ENCODE measurements at regions not wholly inside any gene's neighbourhood (a gene's known extent, or its start where the extent isn't known, plus 50 kb on each side); places are given as distances from the start of the nearest gene placed in this dataset.
A peak's percentile ranks its signal among the peaks of the same experiment; 100 is the strongest.

DNA sequence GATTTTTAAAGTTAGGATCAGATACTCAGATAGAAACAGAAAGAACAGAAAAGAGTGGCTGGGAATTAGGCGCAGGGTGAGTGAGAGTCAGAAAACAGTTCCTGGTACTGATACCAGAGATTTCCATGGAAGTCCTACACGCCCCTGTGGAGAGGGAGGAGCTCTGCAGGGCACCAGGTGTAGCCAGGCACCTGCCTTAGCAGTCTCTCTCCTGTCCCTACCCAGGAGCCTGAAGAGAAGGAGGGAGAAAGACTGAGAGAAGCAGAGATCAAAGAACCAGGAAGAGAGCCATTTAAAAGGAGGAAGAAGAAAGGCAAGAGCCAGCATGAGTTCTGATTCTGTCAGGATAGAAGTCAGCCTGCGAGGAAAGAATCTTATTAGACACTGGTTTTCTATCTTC is 65.0 kb downstream of the CBLN1 start:
- no peaks in the 10 kb centered on the region for H3K36me3 ChIP-seq (replicated peaks)
- in situ Hi-C loops (cut with MboI; ENCODE audit: low sequenced_read_pairs) = no loop called here
- H3K4me3 ChIP-seq = no peak overlapping the region
- no peaks in the 10 kb centered on the region for H3K27me3 ChIP-seq (ENCODE audit: low read depth)
- H3K4me1 ChIP-seq = no peaks in the 10 kb centered on the region
- no peaks in the 10 kb centered on the region for H3K9me3 ChIP-seq
- DNase-seq (ENCODE audit: low spot score in 2 of 2) = no peak

DNA sequence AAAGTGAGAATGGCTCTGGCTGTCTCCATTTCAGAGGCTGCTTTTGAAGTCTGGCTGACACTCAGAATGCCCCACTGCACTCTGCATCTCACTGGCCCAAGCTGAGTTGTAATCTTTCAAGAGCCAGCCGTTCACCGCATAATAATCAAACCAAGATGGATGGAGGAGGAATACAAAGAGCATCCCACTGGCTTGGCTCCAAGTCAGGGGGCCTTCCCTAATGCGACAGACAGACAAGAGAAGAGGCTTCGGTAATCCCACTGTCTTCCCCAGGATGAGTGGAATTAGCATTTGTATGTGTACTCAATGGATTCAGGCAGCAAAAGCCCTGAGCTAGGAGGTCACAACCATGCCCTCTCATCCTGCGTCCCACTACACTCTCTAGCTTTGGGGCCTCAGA is 68.0 kb downstream of the CBLN1 start:
- Histone ChIP-seq H3K27me3 (ENCODE audit: low read depth) (no peaks in the 10 kb centered on the region), H3K4me3 (no peak overlapping the region), H3K9me3 (no peaks in the 10 kb centered on the region), H3K36me3 (replicated peaks) (no peaks in the 10 kb centered on the region), H3K4me1 (no peaks in the 10 kb centered on the region)
- DNase-seq (ENCODE audit: low spot score in 2 of 2) = peak; percentile 9 to 31
- in situ Hi-C loops (cut with MboI; ENCODE audit: low sequenced_read_pairs) = no loop called here

- no peaks in the 10 kb centered on the region for H3K9me3 ChIP-seq
- H3K27me3 ChIP-seq (ENCODE audit: low read depth) = no peaks in the 10 kb centered on the region
- no peaks in the 10 kb centered on the region for H3K4me1 ChIP-seq
- no peaks in the 10 kb centered on the region for H3K36me3 ChIP-seq (replicated peaks)
- DNase-seq (ENCODE audit: low spot score in 2 of 2) = no peak
- in situ Hi-C loops (cut with MboI; ENCODE audit: low sequenced_read_pairs) = no loop called here
- H3K4me3 ChIP-seq = no peak overlapping the region
Observed at GRCh38 chr16:49204191-49204590, 77.4 kb downstream of the CBLN1 start.

GRCh38 chr16:49203361-49203760 is 78.3 kb downstream of the CBLN1 start:
- Histone ChIP-seq H3K4me3 (no peak overlapping the region), H3K4me1 (no peaks in the 10 kb centered on the region), H3K36me3 (replicated peaks) (no peaks in the 10 kb centered on the region), H3K27me3 (ENCODE audit: low read depth) (no peaks in the 10 kb centered on the region), H3K9me3 (no peaks in the 10 kb centered on the region)
- no peak for DNase-seq (ENCODE audit: low spot score in 2 of 2)
- in situ Hi-C loops (cut with MboI; ENCODE audit: low sequenced_read_pairs) = no loop called here

DNA sequence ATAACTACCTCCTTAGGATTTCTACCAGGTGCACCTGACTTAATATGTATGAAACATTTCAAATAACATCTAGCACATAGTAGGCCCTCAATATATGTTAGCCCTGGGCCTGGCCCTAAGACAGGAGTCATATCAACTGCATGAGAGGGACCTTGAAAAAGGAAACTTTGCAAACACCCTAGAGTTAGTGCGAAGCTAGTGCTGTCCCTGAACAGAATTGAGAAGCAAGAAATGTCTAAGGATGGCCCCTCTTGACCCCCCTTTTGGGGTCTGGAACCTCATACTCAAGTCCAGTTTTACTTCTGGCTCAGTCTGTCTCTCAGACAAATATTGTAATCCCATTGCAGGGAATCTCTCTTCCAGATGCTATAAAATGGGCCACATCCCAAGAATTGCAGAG is 80.5 kb downstream of the CBLN1 start:
- H3K9me3 ChIP-seq = no peaks in the 10 kb centered on the region
- H3K4me3 ChIP-seq = no peak overlapping the region
- H3K4me1 ChIP-seq = no peaks in the 10 kb centered on the region
- in situ Hi-C loops (cut with MboI; ENCODE audit: low sequenced_read_pairs) = no loop called here
- no peaks in the 10 kb centered on the region for H3K36me3 ChIP-seq (replicated peaks)
- DNase-seq (ENCODE audit: low spot score in 2 of 2) = no peak
- H3K27me3 ChIP-seq (ENCODE audit: low read depth) = no peaks in the 10 kb centered on the region

DNA sequence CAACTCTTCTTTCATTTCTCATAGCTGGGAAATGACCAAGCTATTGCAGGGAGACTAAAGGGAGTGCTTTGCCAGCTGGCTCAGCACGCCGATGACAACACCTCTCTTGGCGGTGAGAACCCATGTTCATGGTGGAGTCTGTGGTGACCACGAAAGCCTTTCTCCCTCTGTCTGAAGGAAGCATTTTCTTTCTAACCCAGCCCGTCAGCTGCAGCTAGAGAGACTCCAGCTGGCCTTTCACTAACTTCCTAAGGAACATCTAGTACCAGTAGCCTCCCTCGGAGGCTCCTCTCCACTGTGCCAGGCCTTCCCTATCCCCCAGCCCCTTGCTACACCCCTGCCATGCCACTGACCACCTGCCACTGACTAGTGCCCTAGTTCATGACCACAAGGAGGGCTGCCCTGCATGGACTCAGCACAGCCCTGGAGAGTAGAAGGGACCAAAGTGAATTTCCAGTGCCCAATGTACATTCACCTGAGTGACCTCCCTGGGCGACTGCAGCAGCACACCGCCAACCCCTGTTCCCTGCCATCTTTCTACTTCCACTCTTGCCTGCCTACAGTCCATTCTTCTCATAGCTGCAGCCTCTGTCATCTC is 81.3 kb downstream of the CBLN1 start:
- Histone ChIP-seq H3K9me3 (no peaks in the 10 kb centered on the region), H3K36me3 (replicated peaks) (no peaks in the 10 kb centered on the region), H3K4me1 (no peaks in the 10 kb centered on the region), H3K4me3 (no peak overlapping the region), H3K27me3 (ENCODE audit: low read depth) (no peaks in the 10 kb centered on the region)
- in situ Hi-C loops (cut with MboI; ENCODE audit: low sequenced_read_pairs) = no loop called here
- DNase-seq (ENCODE audit: low spot score in 2 of 2) = no peak

DNA sequence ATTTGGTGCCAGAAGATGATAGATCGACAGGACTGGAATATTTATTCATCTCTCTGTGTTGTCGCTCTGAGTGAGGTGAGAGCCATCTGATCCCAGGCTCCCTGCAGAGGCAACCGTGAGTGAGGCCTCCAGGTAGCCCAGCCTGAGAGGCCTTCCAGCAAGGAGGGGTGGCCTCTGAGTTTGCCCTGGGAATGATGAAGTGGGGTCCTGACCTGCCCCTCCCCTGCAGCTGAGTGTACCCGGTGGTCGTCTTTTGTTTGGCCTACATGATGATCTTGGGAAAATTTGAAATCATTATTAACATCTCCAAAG is 86.4 kb downstream of the CBLN1 start:
- no peaks in the 10 kb centered on the region for H3K36me3 ChIP-seq (replicated peaks)
- H3K4me1 ChIP-seq = no peaks in the 10 kb centered on the region
- H3K9me3 ChIP-seq = no peaks in the 10 kb centered on the region
- in situ Hi-C loops (cut with MboI; ENCODE audit: low sequenced_read_pairs) = no loop called here
- H3K27me3 ChIP-seq (ENCODE audit: low read depth) = no peaks in the 10 kb centered on the region
- no peak for DNase-seq (ENCODE audit: low spot score in 2 of 2)
- no peak overlapping the region for H3K4me3 ChIP-seq

- no peaks in the 10 kb centered on the region for H3K36me3 ChIP-seq (replicated peaks)
- no peak overlapping the region for H3K4me3 ChIP-seq
- in situ Hi-C loops (cut with MboI; ENCODE audit: low sequenced_read_pairs) = no loop called here
- no peaks in the 10 kb centered on the region for H3K9me3 ChIP-seq
- no peaks in the 10 kb centered on the region for H3K4me1 ChIP-seq
- no peaks in the 10 kb centered on the region for H3K27me3 ChIP-seq (ENCODE audit: low read depth)
- DNase-seq (ENCODE audit: low spot score in 2 of 2) = no peak
Observed at GRCh38 chr16:49194537-49195236, 87.0 kb downstream of the CBLN1 start.

DNA sequence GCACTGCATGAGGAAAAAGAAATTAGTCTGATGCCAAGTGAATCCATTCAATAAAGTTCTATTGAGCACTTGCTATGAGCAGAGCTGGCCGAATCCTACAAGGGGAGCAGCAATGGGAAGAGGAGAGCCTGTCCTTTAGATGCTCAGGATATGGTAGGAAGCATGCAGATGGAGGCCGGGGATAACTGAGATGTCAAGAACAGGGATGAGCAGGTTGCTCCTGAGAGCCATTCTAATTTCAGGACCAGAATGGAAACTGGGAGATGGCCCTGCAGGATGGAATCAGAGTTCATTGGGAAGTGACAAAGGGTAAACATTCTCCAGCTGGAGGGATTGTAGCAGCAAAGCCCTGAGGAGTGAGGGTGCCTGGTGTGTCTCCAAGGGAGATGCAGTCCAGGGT is 88.0 kb downstream of the CBLN1 start:
- H3K9me3 ChIP-seq = no peaks in the 10 kb centered on the region
- H3K36me3 ChIP-seq (replicated peaks) = no peaks in the 10 kb centered on the region
- no peaks in the 10 kb centered on the region for H3K4me1 ChIP-seq
- no peaks in the 10 kb centered on the region for H3K27me3 ChIP-seq (ENCODE audit: low read depth)
- no peak overlapping the region for H3K4me3 ChIP-seq
- DNase-seq (ENCODE audit: low spot score in 2 of 2) = no peak
- in situ Hi-C loops (cut with MboI; ENCODE audit: low sequenced_read_pairs) = no loop called here

GRCh38 chr16:49189286-49189685 is 92.4 kb downstream of the CBLN1 start:
- H3K4me3 ChIP-seq = no peak overlapping the region
- no peaks in the 10 kb centered on the region for H3K9me3 ChIP-seq
- no peaks in the 10 kb centered on the region for H3K36me3 ChIP-seq (replicated peaks)
- in situ Hi-C loops (cut with MboI; ENCODE audit: low sequenced_read_pairs) = no loop called here
- H3K4me1 ChIP-seq = no peaks in the 10 kb centered on the region
- H3K27me3 ChIP-seq (ENCODE audit: low read depth) = no peaks in the 10 kb centered on the region
- no peak for DNase-seq (ENCODE audit: low spot score in 2 of 2)

GRCh38 chr16:49183911-49184310 is 97.7 kb downstream of the CBLN1 start:
- H3K36me3 ChIP-seq (replicated peaks) = no peaks in the 10 kb centered on the region
- no peaks in the 10 kb centered on the region for H3K9me3 ChIP-seq
- H3K4me3 ChIP-seq = no peak overlapping the region
- DNase-seq (ENCODE audit: low spot score in 2 of 2) = peak in 1 of 2 experiments; percentile 48
- in situ Hi-C loops (cut with MboI; ENCODE audit: low sequenced_read_pairs) = no loop called here
- H3K27me3 ChIP-seq (ENCODE audit: low read depth) = no peaks in the 10 kb centered on the region
- no peaks in the 10 kb centered on the region for H3K4me1 ChIP-seq

- Histone ChIP-seq H3K36me3 (replicated peaks) (no peaks in the 10 kb centered on the region), H3K4me3 (no peak overlapping the region), H3K27me3 (ENCODE audit: low read depth) (no peaks in the 10 kb centered on the region), H3K4me1 (no peaks in the 10 kb centered on the region), H3K9me3 (no peaks in the 10 kb centered on the region)
- no peak for DNase-seq (ENCODE audit: low spot score in 2 of 2)
- in situ Hi-C loops (cut with MboI; ENCODE audit: low sequenced_read_pairs) = no loop called here
Observed at GRCh38 chr16:49181791-49182518, 99.7 kb downstream of the CBLN1 start.

DNA sequence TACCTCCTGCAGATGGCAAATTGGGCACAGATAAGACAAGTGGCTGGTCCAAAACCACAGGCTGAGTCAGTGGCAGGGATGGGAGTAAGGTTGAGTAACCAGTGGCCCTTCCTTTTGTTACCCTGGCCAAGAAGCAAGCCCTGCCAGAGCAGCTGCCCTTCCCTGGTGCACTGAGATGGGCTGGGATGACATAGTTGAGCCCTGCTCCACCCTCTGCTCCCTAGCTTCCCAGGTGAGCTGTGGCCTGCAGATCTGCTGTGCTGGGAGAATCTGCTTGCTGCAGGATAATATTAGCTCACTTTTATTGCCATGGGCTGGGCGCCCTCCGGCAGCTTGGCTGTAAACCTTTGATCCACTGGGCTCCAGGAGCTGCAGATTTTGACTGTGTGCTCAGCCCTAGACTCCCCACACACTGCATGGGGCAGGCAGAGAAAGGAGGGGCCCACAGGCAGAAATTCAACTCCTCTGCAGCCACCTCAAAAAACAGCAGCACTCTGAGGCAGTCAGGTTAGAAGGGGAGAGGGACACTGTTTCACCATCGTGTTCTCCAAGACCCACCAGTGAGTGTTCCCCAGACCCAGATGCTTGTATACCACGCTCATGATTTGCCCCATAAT is 101.8 kb downstream of the CBLN1 start:
- H3K4me1 ChIP-seq = no peaks in the 10 kb centered on the region
- DNase-seq (ENCODE audit: low spot score in 2 of 2) = no peak
- no peak overlapping the region for H3K4me3 ChIP-seq
- H3K9me3 ChIP-seq = no peaks in the 10 kb centered on the region
- H3K27me3 ChIP-seq (ENCODE audit: low read depth) = no peaks in the 10 kb centered on the region
- no peaks in the 10 kb centered on the region for H3K36me3 ChIP-seq (replicated peaks)
- in situ Hi-C loops (cut with MboI; ENCODE audit: low sequenced_read_pairs) = no loop called here

- H3K36me3 ChIP-seq (replicated peaks) = no peaks in the 10 kb centered on the region
- no peaks in the 10 kb centered on the region for H3K4me1 ChIP-seq
- no peak overlapping the region for H3K4me3 ChIP-seq
- H3K27me3 ChIP-seq (ENCODE audit: low read depth) = no peaks in the 10 kb centered on the region
- DNase-seq (ENCODE audit: low spot score in 2 of 2) = no peak
- in situ Hi-C loops (cut with MboI; ENCODE audit: low sequenced_read_pairs) = no loop called here
- no peaks in the 10 kb centered on the region for H3K9me3 ChIP-seq
Observed at GRCh38 chr16:49168126-49168525, 113.5 kb downstream of the CBLN1 start.

Measured in HAP-1 (cell line).